Neural progenitor cell (in vitro differentiated cells): ENCODE measurements at regions not wholly inside any gene's neighbourhood (a gene's known extent, or its start where the extent isn't known, plus 50 kb on each side); places are given as distances from the start of the nearest gene placed in this dataset.

Experiments
- DNase-seq: peaks from one replicate; pipeline ENCODE4 v3.0.0-alpha.2; 2016; ENCODE audit warnings: low spot score
- H2AFZ ChIP-seq: fragments of 200-600 bp; sonication (generic); replicated peaks from 2 replicates; pipeline ENCODE4 v1.6.1; 2016; ENCODE audit warnings: antibody characterized with exemption
- H3F3A ChIP-seq: fragments of 200-600 bp; sonication (generic); 2 replicates; pipeline ENCODE4 v1.6.1; 2016; ENCODE audit warnings: antibody characterized with exemption, low read depth
- H3K27ac ChIP-seq: fragments of 200-600 bp; sonication (generic); 2 replicates; pipeline ENCODE4 v1.5.1; 2016; ENCODE audit warnings: mild to moderate bottlenecking
- H3K27me3 ChIP-seq: fragments of 200-600 bp; sonication (generic); 2 replicates; pipeline ENCODE4 v1.6.1; 2016; ENCODE audit warnings: mild to moderate bottlenecking, moderate library complexity
- H3K36me3 ChIP-seq: fragments of 200-600 bp; sonication (generic); 2 replicates; pipeline ENCODE4 v1.5.1; 2016
- H3K4me1 ChIP-seq: fragments of 200-600 bp; sonication (generic); 2 replicates; pipeline ENCODE4 v1.6.1; 2016; ENCODE audit warnings: mixed run types
- H3K4me2 ChIP-seq: fragments of 200-600 bp; sonication (generic); 2 replicates; pipeline ENCODE4 v1.6.1; 2016
- H3K4me3 ChIP-seq: fragments of 200-600 bp; sonication (generic); 2 replicates; pipeline ENCODE4 v1.5.1; 2016
- H3K79me2 ChIP-seq: fragments of 200-600 bp; sonication (generic); 2 replicates; pipeline ENCODE4 v1.6.1; 2016; ENCODE audit warnings: low read depth
- H3K9ac ChIP-seq: fragments of 200-600 bp; sonication (generic); 2 replicates; pipeline ENCODE4 v1.6.1; 2016
- H3K9me3 ChIP-seq: fragments of 200-600 bp; sonication (generic); 2 replicates; pipeline ENCODE4 v1.5.1; 2016; ENCODE audit warnings: low read depth
- H4K20me1 ChIP-seq: fragments of 200-600 bp; sonication (generic); 2 replicates; pipeline ENCODE4 v1.6.1; 2016; ENCODE audit warnings: low read depth
- H3K27ac Mint-ChIP-seq: 3 replicates; pipeline ENCODE4 v1.8.0; 2021; ENCODE audit warnings: mixed read lengths
- H3K27me3 Mint-ChIP-seq: 2 replicates; pipeline ENCODE4 v1.8.0; 2022; ENCODE audit warnings: low read depth, mild to moderate bottlenecking, inconsistent platforms, moderate library complexity, mixed read lengths; ENCODE audit not compliant: insufficient read depth
- H3K36me3 Mint-ChIP-seq: 3 replicates; pipeline ENCODE4 v1.8.0; 2021; ENCODE audit warnings: mixed read lengths
- H3K4me1 Mint-ChIP-seq: 3 replicates; pipeline ENCODE4 v1.8.0; 2021; ENCODE audit warnings: mixed read lengths
- H3K4me3 Mint-ChIP-seq: 3 replicates; pipeline ENCODE4 v1.8.0; 2021; ENCODE audit warnings: mild to moderate bottlenecking, moderate library complexity, mixed read lengths
- H3K9me3 Mint-ChIP-seq: 3 replicates; pipeline ENCODE4 v1.8.0; 2020; ENCODE audit warnings: mixed read lengths
- EZH2 ChIP-seq: fragments of 200-600 bp; sonication (generic); IDR thresholded peaks from 2 replicates; pipeline ENCODE4 v1.6.1; 2017; ENCODE audit warnings: antibody characterized with exemption, mild to moderate bottlenecking, moderate library complexity
- EZH2phosphoT487 ChIP-seq: fragments of 200-600 bp; sonication (generic); IDR thresholded peaks from 2 replicates; pipeline ENCODE4 v1.6.1; 2017; ENCODE audit warnings: antibody characterized with exemption
- TF ChIP-seq, protein P1 (sequence below): fragments of 200-600 bp; sonication (generic); IDR thresholded peaks from 2 replicates; pipeline ENCODE4 v1.5.1; 2017; ENCODE audit warnings: antibody characterized with exemption, mild to moderate bottlenecking

DNA sequence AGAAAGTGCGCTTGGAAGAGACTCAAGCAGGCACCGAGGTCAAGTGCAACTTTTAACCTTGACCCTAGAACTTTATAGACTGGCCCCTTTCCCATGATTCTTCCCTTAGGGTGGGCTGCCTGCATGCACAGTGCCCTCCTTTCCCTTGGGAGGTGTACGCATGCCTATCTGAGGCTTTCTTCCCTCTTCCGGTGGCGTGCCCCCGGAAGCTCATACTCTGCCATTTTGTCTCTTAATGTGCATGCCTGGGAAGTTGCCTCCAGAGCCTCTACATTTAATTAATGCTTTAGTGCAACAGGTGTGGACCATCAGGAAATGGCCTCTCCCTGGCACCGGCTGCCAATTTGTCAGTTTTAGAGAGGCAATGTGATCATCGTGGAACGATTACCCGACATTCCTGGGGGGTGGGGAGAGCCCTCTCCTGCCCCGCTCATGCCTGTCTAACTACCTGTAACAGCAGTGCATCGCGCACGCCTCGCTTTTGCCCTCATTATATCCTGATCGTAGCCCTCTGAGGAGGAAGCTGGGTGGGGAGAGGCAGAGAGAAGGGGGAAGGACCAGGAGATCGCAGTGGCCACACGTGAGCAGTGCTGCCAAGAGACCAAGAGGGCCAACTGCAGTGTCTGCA, 194.8 kb downstream of the TFCP2L1 start:
- H3K79me2 ChIP-seq: no peaks in the 10 kb centered on the region
- H3K9ac ChIP-seq: no peak overlapping the region
- no peaks in the 10 kb centered on the region for H3K36me3 Mint-ChIP-seq
- H3F3A ChIP-seq: no peaks in the 10 kb centered on the region
- H3K4me2 ChIP-seq: no peak overlapping the region
- H3K27ac ChIP-seq: no peak overlapping the region
- peaks cover 2% of the 10 kb centered on the region for H3K9me3 Mint-ChIP-seq
- H3K4me3 Mint-ChIP-seq: no peak overlapping the region
- H3K27ac Mint-ChIP-seq: no peak overlapping the region
- H2AFZ ChIP-seq: no peak overlapping the region
- TF ChIP-seq, protein P1, sequence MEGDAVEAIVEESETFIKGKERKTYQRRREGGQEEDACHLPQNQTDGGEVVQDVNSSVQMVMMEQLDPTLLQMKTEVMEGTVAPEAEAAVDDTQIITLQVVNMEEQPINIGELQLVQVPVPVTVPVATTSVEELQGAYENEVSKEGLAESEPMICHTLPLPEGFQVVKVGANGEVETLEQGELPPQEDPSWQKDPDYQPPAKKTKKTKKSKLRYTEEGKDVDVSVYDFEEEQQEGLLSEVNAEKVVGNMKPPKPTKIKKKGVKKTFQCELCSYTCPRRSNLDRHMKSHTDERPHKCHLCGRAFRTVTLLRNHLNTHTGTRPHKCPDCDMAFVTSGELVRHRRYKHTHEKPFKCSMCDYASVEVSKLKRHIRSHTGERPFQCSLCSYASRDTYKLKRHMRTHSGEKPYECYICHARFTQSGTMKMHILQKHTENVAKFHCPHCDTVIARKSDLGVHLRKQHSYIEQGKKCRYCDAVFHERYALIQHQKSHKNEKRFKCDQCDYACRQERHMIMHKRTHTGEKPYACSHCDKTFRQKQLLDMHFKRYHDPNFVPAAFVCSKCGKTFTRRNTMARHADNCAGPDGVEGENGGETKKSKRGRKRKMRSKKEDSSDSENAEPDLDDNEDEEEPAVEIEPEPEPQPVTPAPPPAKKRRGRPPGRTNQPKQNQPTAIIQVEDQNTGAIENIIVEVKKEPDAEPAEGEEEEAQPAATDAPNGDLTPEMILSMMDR: no peak
- no peak for TF ChIP-seq EZH2
- TF ChIP-seq EZH2phosphoT487: no peak
- DNase-seq: no peak
- H3K4me3 ChIP-seq: no peak overlapping the region
- no peaks in the 10 kb centered on the region for H4K20me1 ChIP-seq
- no peaks in the 10 kb centered on the region for H3K27me3 ChIP-seq
- no peaks in the 10 kb centered on the region for H3K9me3 ChIP-seq
- H3K4me1 Mint-ChIP-seq: peaks cover 5% of the 10 kb centered on the region
- H3K4me1 ChIP-seq: no peaks in the 10 kb centered on the region
- no peaks in the 10 kb centered on the region for H3K36me3 ChIP-seq
- peaks cover 11% of the 10 kb centered on the region for H3K27me3 Mint-ChIP-seq

DNA sequence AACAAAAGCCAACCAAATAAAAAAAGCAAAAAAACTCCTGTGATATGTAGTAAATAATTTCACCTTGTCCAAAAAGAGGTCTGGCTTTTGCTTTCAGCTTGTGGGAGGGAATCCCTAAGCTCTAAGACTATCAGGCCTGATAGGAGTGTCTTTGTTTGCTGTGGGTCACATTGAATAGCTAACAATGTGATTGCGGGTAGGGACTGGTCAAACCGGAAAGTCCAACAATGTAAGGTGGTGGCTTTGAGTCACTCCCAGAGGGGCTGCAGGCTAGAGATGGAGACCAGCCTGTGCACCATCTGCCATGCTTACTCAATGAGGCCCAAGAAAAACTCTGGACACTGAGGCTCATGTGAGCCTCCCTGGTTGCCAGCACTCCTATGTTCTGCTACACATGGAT, 192.9 kb downstream of the TFCP2L1 start:
- H3K79me2 ChIP-seq: no peaks in the 10 kb centered on the region
- no peaks in the 10 kb centered on the region for H3F3A ChIP-seq
- no peak overlapping the region for H3K4me3 ChIP-seq
- H3K9ac ChIP-seq: no peak overlapping the region
- H4K20me1 ChIP-seq: no peaks in the 10 kb centered on the region
- H3K27me3 ChIP-seq: no peaks in the 10 kb centered on the region
- no peak overlapping the region for H2AFZ ChIP-seq
- H3K27ac Mint-ChIP-seq: no peak overlapping the region
- no peaks in the 10 kb centered on the region for H3K36me3 ChIP-seq
- TF ChIP-seq, protein P1: no peak
- TF ChIP-seq EZH2phosphoT487: no peak
- TF ChIP-seq EZH2: no peak
- no peak for DNase-seq
- H3K4me2 ChIP-seq: no peak overlapping the region
- peaks cover 5% of the 10 kb centered on the region for H3K4me1 Mint-ChIP-seq
- H3K36me3 Mint-ChIP-seq: no peaks in the 10 kb centered on the region
- H3K27me3 Mint-ChIP-seq: peaks cover 15% of the 10 kb centered on the region
- no peaks in the 10 kb centered on the region for H3K4me1 ChIP-seq
- peaks cover 2% of the 10 kb centered on the region for H3K9me3 Mint-ChIP-seq
- no peak overlapping the region for H3K27ac ChIP-seq
- no peaks in the 10 kb centered on the region for H3K9me3 ChIP-seq
- H3K4me3 Mint-ChIP-seq: no peak overlapping the region

DNA sequence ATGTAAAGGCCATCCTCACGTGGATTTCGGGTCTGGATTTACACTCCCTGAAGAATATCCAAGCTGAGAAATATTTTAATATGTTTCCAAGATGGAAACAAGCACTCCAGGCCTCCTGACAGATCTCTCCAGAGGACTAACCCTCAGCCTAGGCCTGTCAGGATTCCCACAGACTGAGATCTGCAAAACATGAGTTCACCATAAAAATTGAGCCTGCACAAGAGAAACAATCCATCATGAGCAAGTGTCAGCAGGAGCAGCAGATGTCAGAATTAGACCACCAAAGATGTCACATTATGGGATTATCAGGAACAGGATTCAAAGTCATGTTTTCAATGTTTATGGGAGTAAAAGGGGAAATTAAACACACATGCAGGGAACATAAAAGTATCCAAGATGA, 191.3 kb downstream of the TFCP2L1 start:
- no peaks in the 10 kb centered on the region for H3F3A ChIP-seq
- H3K4me3 ChIP-seq: no peak overlapping the region
- H4K20me1 ChIP-seq: no peaks in the 10 kb centered on the region
- peaks cover 5% of the 10 kb centered on the region for H3K4me1 Mint-ChIP-seq
- H3K4me1 ChIP-seq: no peaks in the 10 kb centered on the region
- H3K79me2 ChIP-seq: no peaks in the 10 kb centered on the region
- H3K36me3 Mint-ChIP-seq: no peaks in the 10 kb centered on the region
- H3K36me3 ChIP-seq: no peaks in the 10 kb centered on the region
- no peak for DNase-seq
- no peaks in the 10 kb centered on the region for H3K9me3 ChIP-seq
- no peak overlapping the region for H2AFZ ChIP-seq
- no peaks in the 10 kb centered on the region for H3K27me3 ChIP-seq
- H3K4me2 ChIP-seq: no peak overlapping the region
- H3K27ac ChIP-seq: no peak overlapping the region
- H3K9ac ChIP-seq: no peak overlapping the region
- no peak overlapping the region for H3K4me3 Mint-ChIP-seq
- TF ChIP-seq EZH2phosphoT487: no peak
- TF ChIP-seq EZH2: no peak
- TF ChIP-seq, protein P1: no peak
- peaks cover 2% of the 10 kb centered on the region for H3K9me3 Mint-ChIP-seq
- no peak overlapping the region for H3K27ac Mint-ChIP-seq
- H3K27me3 Mint-ChIP-seq: peaks cover 11% of the 10 kb centered on the region
